Gastroesophageal sphincter (tissue), 4 donors: ENCODE measurements at regions not wholly inside any gene's neighbourhood (a gene's known extent, or its start where the extent isn't known, plus 50 kb on each side); places are given as distances from the start of the nearest gene placed in this dataset.

Source experiments
- ATAC-seq: fragments of 150-250 bp; one replicate; pipeline ENCODE4 v1.9.1; 2016; ENCODE audit warnings: mild to moderate bottlenecking, moderate library complexity
- H3K27ac ChIP-seq, 4 donors: fragments of 200-600 bp; sonication (generic) in 3 of 4; 1 replicate in 3 of 4; 2 replicates in 1 of 4; pipeline ENCODE4 v1.5.1; 2016 to 2019
- H3K27me3 ChIP-seq: fragments of 200-600 bp; sonication (generic); one replicate; pipeline ENCODE4 v1.5.1; 2019
- H3K36me3 ChIP-seq, 2 donors: fragments of 200-600 bp; sonication (generic); one replicate each; pipeline ENCODE4 v1.5.1; 2019; ENCODE audit warnings: control low read depth in 1 of 2
- H3K4me1 ChIP-seq, 3 donors: fragments of 200-600 bp; sonication (generic); 1 replicate in 2 of 3; 2 replicates in 1 of 3; pipeline ENCODE4 v1.5.1; 2016 to 2019; ENCODE audit warnings: control low read depth in 2 of 3
- H3K4me3 ChIP-seq, 2 donors: fragments of 200-600 bp; sonication (generic); one replicate each; pipeline ENCODE4 v1.5.1; 2019; ENCODE audit warnings: mild to moderate bottlenecking in 1 of 2, moderate library complexity in 1 of 2
- H3K9me3 ChIP-seq, 3 donors: fragments of 200-600 bp; sonication (generic); one replicate each; pipeline ENCODE4 v1.5.1; 2017 to 2019; ENCODE audit warnings: control low read depth in 2 of 3
- EP300 ChIP-seq: sonication (generic); formaldehyde crosslinking; IDR thresholded peaks from one replicate; pipeline ENCODE4 v1.6.1; 2017; ENCODE audit warnings: antibody characterized with exemption, mild to moderate bottlenecking
- POLR2A ChIP-seq, 2 donors: fragments of 450-650 bp; IDR thresholded peaks; one replicate each; pipeline ENCODE4 v1.6.1; 2017; ENCODE audit warnings: antibody characterized with exemption in 2 of 2, mild to moderate bottlenecking in 2 of 2, moderate library complexity in 1 of 2
- POLR2AphosphoS5 ChIP-seq: sonication (generic); formaldehyde crosslinking; IDR thresholded peaks from one replicate; pipeline ENCODE4 v1.6.1; 2017; ENCODE audit warnings: antibody characterized with exemption
- WGBS, 2 donors: methylation state at CpG; one replicate each; pipeline ENCODE4 v1.1.5; 2018; ENCODE audit warnings: low coverage in 1 of 2; 5-methylcytosine and 5-hydroxymethylcytosine counted together
- TF ChIP-seq, protein P1 (sequence below), 4 experiments: fragments of 200-600 bp in 2 of 4; fragments of 450-650 bp in 2 of 4; sonication (generic) in 1 of 4; IDR thresholded peaks; one replicate each; pipeline ENCODE4 v1.5.1; 2017 to 2019; ENCODE audit warnings: antibody characterized with exemption in 4 of 4, mild to moderate bottlenecking in 2 of 4, moderate library complexity in 2 of 4

DNA sequence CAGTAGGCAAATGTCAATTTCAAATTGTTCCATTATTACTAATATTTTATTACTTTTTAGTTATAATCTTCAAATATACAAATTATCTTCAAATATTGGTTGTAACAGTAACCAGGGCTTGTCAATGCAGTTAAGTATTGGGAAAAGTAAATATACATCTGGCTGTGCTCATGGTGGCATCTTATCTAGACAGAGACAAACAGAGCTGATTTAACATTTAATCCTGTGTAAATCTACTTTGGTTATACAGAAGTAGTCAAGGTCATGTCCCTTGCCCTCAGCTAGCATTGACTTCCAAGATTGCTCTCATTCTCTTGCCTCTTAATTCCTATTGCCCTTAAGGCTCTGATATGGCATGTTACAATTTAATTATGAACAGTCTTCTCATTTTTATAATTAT lies 98.4 kb upstream of the KLHL1 start:
- no peak for ATAC-seq
- no peaks in the 10 kb centered on the region for H3K27me3 ChIP-seq
- H3K4me1 ChIP-seq: no peaks in the 10 kb centered on the region
- H3K9me3 ChIP-seq: no peaks in the 10 kb centered on the region
- H3K27ac ChIP-seq: no peak overlapping the region
- no peak overlapping the region for H3K4me3 ChIP-seq
- H3K36me3 ChIP-seq: no peaks in the 10 kb centered on the region
- no peak for TF ChIP-seq EP300
- no peak for TF ChIP-seq POLR2A (IDR thresholded peaks at IDR 0.05)
- TF ChIP-seq, protein P1, sequence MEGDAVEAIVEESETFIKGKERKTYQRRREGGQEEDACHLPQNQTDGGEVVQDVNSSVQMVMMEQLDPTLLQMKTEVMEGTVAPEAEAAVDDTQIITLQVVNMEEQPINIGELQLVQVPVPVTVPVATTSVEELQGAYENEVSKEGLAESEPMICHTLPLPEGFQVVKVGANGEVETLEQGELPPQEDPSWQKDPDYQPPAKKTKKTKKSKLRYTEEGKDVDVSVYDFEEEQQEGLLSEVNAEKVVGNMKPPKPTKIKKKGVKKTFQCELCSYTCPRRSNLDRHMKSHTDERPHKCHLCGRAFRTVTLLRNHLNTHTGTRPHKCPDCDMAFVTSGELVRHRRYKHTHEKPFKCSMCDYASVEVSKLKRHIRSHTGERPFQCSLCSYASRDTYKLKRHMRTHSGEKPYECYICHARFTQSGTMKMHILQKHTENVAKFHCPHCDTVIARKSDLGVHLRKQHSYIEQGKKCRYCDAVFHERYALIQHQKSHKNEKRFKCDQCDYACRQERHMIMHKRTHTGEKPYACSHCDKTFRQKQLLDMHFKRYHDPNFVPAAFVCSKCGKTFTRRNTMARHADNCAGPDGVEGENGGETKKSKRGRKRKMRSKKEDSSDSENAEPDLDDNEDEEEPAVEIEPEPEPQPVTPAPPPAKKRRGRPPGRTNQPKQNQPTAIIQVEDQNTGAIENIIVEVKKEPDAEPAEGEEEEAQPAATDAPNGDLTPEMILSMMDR (IDR thresholded peaks at IDR 0.05): no peak
- no peak for TF ChIP-seq POLR2AphosphoS5

DNA sequence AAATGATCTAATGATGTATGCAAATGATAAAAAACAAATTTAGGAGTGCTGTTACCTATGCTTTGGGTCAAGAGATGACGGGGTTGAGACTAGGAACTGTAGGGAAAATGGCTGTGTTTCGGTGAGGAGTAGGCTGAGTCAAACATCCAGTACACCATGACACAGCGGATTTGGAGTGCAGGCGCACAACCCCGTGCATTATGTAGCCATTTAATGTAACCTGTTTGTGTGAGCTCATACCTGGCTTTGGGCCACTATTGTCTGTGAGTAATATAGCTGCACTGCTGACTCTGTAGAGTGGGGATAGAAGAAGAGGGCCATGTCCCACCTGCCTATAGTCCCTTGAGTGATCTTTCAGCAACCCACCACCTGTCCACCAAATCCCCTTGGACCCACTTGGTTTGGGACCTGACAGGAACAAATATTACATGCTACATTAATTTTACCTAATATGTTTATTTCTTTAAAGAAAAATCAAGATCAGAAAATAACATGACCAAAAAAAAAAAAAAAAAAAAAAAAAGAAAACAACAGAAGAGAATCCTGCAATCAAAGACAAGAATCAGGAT lies 95.5 kb upstream of the KLHL1 start:
- Histone ChIP-seq H3K9me3 (no peaks in the 10 kb centered on the region), H3K27me3 (no peaks in the 10 kb centered on the region), H3K36me3 (no peaks in the 10 kb centered on the region), H3K4me3 (no peak overlapping the region), H3K27ac (no peak overlapping the region), H3K4me1 (no peaks in the 10 kb centered on the region)
- 86% methylated on average over 1 to 3 of the region's 5 CpGs for WGBS, 2 donors
- no peak for TF ChIP-seq EP300
- TF ChIP-seq, protein P1 (IDR thresholded peaks at IDR 0.05): no peak
- TF ChIP-seq POLR2A (IDR thresholded peaks at IDR 0.05): no peak
- no peak for TF ChIP-seq POLR2AphosphoS5
- ATAC-seq: no peak

DNA sequence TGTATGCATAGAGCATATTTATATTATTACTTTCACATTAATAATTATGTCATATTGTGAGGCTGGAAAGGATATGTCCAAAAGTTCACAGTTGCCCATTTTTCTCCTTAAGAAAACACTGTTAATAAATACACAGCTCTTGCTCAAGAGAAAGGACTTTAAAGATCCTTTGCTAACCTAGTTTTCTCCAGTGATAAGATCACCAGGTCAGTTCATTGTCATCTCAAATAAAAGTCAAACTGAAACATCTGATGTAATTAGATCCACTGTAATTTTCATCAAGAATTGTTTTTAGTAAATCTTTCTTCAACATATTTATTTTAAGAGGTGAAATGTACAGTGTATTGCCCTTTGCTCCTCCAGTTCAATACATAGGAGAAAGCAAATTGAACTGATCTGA lies 82.8 kb upstream of the KLHL1 start:
- H3K4me1 ChIP-seq: no peaks in the 10 kb centered on the region
- no peaks in the 10 kb centered on the region for H3K27me3 ChIP-seq
- ATAC-seq: no peak
- peaks cover 0 to 4% (median 0%) of the 10 kb centered on the region in 3 donors for H3K9me3 ChIP-seq
- H3K36me3 ChIP-seq: no peaks in the 10 kb centered on the region
- no peak for TF ChIP-seq EP300
- TF ChIP-seq POLR2AphosphoS5: no peak
- TF ChIP-seq, protein P1 (IDR thresholded peaks at IDR 0.05): no peak
- TF ChIP-seq POLR2A (IDR thresholded peaks at IDR 0.05): no peak
- H3K27ac ChIP-seq: no peak overlapping the region
- no peak overlapping the region for H3K4me3 ChIP-seq

DNA sequence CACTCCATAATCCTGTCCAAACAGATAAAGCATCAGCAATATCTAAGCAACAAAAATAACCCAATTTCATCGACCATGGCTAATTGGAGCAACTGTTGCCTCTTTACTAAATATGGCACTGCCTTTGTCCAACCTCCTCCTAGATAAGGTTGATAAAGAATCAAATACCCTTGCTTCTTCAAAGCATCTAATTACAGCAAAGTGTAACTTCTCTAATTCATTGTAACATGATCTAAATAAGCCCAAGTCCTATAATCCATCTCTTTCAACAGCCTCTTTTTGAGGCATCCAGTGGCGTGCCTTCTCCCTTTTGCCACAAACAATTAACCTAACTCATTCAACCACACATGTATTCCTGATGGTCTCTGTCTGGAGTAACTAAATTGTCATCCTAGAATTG lies 81.7 kb upstream of the KLHL1 start:
- no peaks in the 10 kb centered on the region for H3K36me3 ChIP-seq
- TF ChIP-seq EP300 (no peak), POLR2AphosphoS5 (no peak), POLR2A (IDR thresholded peaks at IDR 0.05) (no peak)
- TF ChIP-seq, protein P1 (IDR thresholded peaks at IDR 0.05): no peak
- no peak for ATAC-seq
- WGBS, 2 donors: 74 to 91% methylated on average over 1 to 2 of the region's 2 CpGs
- H3K9me3 ChIP-seq: peaks cover 0 to 4% (median 0%) of the 10 kb centered on the region in 3 donors
- no peak overlapping the region for H3K4me3 ChIP-seq
- H3K27ac ChIP-seq: no peak overlapping the region
- H3K4me1 ChIP-seq: no peaks in the 10 kb centered on the region
- H3K27me3 ChIP-seq: no peaks in the 10 kb centered on the region

DNA sequence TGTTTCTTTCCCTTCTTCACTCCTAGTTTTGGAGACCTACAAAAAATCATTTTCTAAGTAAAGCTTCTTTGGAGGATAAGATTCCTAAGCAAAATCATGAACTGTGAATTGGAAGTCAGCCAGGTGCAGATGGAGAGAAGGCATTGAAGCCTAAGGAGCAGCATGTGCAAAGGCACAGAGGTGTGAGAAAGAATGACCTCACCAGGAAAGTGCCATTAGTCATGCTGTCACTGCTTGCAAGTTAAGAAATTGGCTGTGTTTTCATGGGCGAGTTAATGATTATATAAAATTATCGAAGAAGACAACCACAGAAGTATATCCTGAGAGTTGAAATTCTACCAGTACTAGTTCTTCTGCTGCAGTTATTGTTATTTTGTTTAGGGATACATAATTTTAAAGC lies 80.3 kb upstream of the KLHL1 start:
- Histone ChIP-seq H3K27ac (no peak overlapping the region), H3K27me3 (no peaks in the 10 kb centered on the region), H3K9me3 (no peaks in the 10 kb centered on the region), H3K4me1 (no peaks in the 10 kb centered on the region), H3K36me3 (no peaks in the 10 kb centered on the region), H3K4me3 (no peak overlapping the region)
- TF ChIP-seq POLR2AphosphoS5 (no peak), EP300 (no peak), POLR2A (IDR thresholded peaks at IDR 0.05) (no peak)
- TF ChIP-seq, protein P1 (IDR thresholded peaks at IDR 0.05): no peak
- WGBS, 2 donors: 75 to 82% methylated on average over 2 of the region's 2 CpGs
- no peak for ATAC-seq
